ENCODE measurements at regions not wholly inside any gene's neighbourhood (a gene's known extent, or its start where the extent isn't known, plus 50 kb on each side); places are given as distances from the start of the nearest gene placed in this dataset.
A peak's percentile ranks its signal among the peaks of the same experiment; 100 is the strongest.

GRCh38 chr2:215702116-215702902, 266.4 kb upstream of the FN1 start (continued):
- TF ChIP-seq MAFK (conservative IDR thresholded peaks at IDR 0.05 in 1 of 2, IDR thresholded peaks at IDR 0.05 in 1 of 2; ENCODE audit: low read length in 2 of 2) (peak; percentile 51 to 56; a peak in 3 of 4 replicates), ZFP41 (CRISPR knock-in tag; IDR thresholded peaks at IDR 0.05; ENCODE audit: borderline replicate concordance) (no peak), ZNF530 (CRISPR knock-in tag; IDR thresholded peaks at IDR 0.05; ENCODE audit: low read depth) (no peak), HNRNPL (IDR thresholded peaks at IDR 0.05; ENCODE audit: low read depth, low read length) (no peak), RCOR2 (CRISPR knock-in tag; IDR thresholded peaks at IDR 0.05) (peak; percentile 68), SNAI1 (CRISPR knock-in tag; IDR thresholded peaks at IDR 0.05; ENCODE audit: borderline replicate concordance) (0 out of 2 replicates have a peak, but pooled peaks have one; percentile 25), ZNF414 (CRISPR knock-in tag; IDR thresholded peaks at IDR 0.05) (0 out of 2 replicates have a peak, but pooled peaks have one; percentile 24), NR2F1 (CRISPR knock-in tag; IDR thresholded peaks at IDR 0.05) (0 out of 4 replicates have a peak, but pooled peaks of 1 of the 2 experiments have one; percentile 29), STAT6 (CRISPR knock-in tag; IDR thresholded peaks at IDR 0.05; ENCODE audit: borderline replicate concordance) (no peak), ZNF143 (CRISPR knock-in tag; IDR thresholded peaks at IDR 0.05) (no peak), ZNF230 (CRISPR knock-in tag; IDR thresholded peaks at IDR 0.05) (no peak), HOXA3 (CRISPR knock-in tag; IDR thresholded peaks at IDR 0.05) (peak; percentile 50), HES4 (CRISPR knock-in tag; IDR thresholded peaks at IDR 0.05; ENCODE audit: borderline replicate concordance) (no peak), PREB (CRISPR knock-in tag; IDR thresholded peaks at IDR 0.05) (no peak), LBX2 (CRISPR knock-in tag; IDR thresholded peaks at IDR 0.05; ENCODE audit: borderline replicate concordance) (no peak), MLX (CRISPR knock-in tag; IDR thresholded peaks at IDR 0.05) (no peak), NCOA2 (CRISPR knock-in tag; IDR thresholded peaks at IDR 0.05) (peak; percentile 55; the same call in 1 of the 2 replicates), ZNF503 (CRISPR knock-in tag; IDR thresholded peaks at IDR 0.05) (0 out of 2 replicates have a peak, but pooled peaks have one; percentile 14), POLR2AphosphoS2 (IDR thresholded peaks at IDR 0.05; ENCODE audit: low read depth, low read length) (no peak), ZNF781 (CRISPR knock-in tag; IDR thresholded peaks at IDR 0.05; ENCODE audit: borderline replicate concordance, not compliant biosample characterization) (no peak), RBM39 (IDR thresholded peaks at IDR 0.05; ENCODE audit: low read depth, low read length, poor library complexity, severe bottlenecking) (no peak), KLF6 (CRISPR knock-in tag; IDR thresholded peaks at IDR 0.05) (no peak; the same call in 1 of the 2 replicates)

All from HepG2 (cell line).